HG03575 (cell line): ENCODE measurements at regions not wholly inside any gene's neighbourhood (a gene's known extent, or its start where the extent isn't known, plus 50 kb on each side); places are given as distances from the start of the nearest gene placed in this dataset.
"Not testable (repeated sequence)": the region's sequence is repeated elsewhere in the genome, so short reads cannot be mapped to it uniquely, and the experiment has no call there.

Source experiments
- ATAC-seq: cut with Tn5 transposase; IDR thresholded peaks from one replicate; pipeline ENCODE4 v1.9.1; 2021; ENCODE audit not compliant: unreplicated experiment, insufficient number of reproducible peaks, low FRiP score; ENCODE audit errors: extremely low read depth

GRCh38 chr1:193408782-193409293 is 222.4 kb upstream of the B3GALT2 start:
- no peak for ATAC-seq

GRCh38 chr1:193406901-193407300 is 220.5 kb upstream of the B3GALT2 start:
- ATAC-seq, result no peak

GRCh38 chr1:193404236-193404635 is 217.8 kb upstream of the B3GALT2 start:
- no peak for ATAC-seq

DNA sequence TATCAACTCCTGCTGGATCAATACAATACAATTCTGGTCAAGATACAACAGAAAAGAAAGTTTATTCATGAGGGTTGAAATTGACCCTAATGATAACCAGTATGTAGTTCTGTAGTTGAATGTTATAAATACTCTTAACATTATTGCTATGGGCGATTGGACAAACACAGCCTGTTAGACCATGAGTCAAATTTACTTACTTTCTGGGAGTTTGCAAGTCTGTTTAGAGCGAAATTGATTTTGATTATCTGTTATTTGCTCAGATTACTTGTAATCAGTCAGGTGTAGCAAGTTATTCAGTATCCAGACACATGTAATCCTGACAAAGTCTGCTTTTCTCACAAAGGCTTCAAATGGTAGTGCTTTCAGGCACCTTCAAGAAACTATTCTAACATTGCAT is 216.6 kb upstream of the B3GALT2 start:
- no peak for ATAC-seq

DNA sequence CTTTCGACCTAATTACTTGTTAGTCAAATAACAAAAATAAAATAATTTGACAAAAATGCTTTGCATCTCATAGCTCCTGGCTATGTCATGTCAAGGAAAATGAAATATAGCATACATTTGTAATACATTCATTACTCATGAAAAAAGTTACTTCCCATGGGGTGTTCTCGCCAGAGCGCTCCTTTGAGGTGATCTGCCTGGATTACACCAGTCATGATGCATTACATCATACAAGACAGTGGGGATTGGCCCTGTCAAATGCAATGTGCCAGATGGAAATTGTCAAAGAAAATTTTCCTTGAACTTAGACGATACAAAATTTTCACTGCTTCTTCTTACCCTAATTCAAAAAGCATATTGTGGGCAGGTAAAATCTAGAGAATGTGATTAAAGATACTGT is 215.6 kb upstream of the B3GALT2 start:
- no peak for ATAC-seq

GRCh38 chr1:193394336-193394735 is 207.9 kb upstream of the B3GALT2 start:
- no peak for ATAC-seq

DNA sequence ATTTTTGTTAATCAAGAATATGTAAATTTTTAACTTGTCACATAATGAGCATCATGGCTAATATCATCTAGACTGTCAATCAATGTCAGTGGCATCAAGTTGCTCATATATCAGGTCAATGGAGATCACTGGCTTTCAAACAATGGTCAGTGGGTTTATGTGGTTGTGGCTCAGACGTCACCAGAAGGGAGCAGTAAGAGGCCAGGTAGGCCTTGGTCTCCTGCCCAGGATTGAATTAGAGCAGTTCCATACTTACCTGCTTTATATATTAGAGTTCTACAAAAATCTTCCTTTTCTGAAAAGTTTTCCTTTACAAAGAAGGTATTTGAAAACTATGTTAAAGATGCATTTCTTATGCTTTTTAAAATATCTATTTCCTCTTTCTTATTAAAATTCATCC is 206.3 kb upstream of the B3GALT2 start:
- no peak for ATAC-seq

GRCh38 chr1:193388683-193389082 is 202.3 kb upstream of the B3GALT2 start:
- ATAC-seq, result no peak

DNA sequence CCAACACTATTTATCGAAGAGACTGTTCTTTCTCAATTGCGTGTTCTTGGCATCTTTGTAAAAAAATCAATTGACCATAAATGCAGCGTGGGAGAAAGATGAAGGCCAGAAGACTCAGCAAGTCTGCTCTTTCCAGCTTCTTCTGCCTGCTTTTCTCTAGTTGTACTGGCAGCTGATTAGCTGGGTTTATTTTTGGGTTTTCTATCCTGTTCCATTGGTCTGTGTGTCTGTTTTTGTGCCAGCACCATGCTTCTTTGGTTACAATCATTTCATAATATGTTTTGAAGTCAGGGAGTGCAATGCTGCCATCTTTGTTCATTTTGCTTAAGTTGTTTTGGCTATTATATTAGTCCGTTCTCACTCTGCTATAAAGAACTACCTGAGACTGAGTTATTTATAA is 201.8 kb upstream of the B3GALT2 start:
- ATAC-seq, result no peak

- ATAC-seq, result no peak
Observed at GRCh38 chr1:193387406-193387805, 201.0 kb upstream of the B3GALT2 start.

- ATAC-seq, result not testable (repeated sequence)
Observed at GRCh38 chr1:193378451-193378850, 192.0 kb upstream of the B3GALT2 start.

DNA sequence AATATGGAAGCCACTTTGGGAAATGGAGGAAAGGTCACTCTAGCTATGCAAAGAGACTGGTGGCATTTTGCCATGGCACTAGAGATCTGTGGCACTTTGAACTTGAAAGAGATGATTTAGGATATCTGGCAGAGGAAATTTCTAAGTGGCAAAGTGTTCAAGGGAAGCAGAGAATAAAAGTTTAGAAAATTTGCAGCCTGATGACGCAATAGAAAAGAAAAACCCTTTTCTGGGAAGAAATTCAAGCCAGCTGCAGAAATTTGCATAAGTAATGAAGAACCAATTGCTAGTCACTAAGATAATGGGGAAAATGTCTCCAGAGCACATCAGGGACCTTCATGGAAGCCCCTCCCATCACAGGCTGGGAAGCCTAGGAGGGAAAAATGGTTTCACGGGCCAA is 191.1 kb upstream of the B3GALT2 start:
- ATAC-seq, result no peak

- ATAC-seq, result no peak
Observed at GRCh38 chr1:193372553-193372952, 186.1 kb upstream of the B3GALT2 start.

DNA sequence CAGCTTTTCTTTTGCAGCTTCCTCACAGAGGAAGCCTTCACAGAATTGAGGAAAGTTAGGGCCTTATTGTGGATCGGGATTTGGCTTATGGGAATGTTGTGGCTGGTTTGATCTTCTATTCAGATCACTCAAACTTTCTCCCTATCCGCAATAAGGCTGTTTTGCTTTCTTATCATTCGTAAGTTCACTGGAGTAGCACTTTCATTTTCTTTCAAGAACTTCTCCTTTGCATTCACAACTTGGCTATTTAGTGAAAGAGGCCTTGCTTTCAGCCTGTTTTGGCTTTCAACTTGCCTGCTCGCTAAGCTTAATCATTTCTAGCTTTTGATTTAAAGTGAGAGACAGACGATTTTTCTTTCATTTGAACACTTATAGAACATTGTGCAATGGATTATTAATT is 181.9 kb upstream of the B3GALT2 start:
- ATAC-seq, result peak; percentile 74

- no peak for ATAC-seq
Observed at GRCh38 chr1:193367863-193368262, 181.4 kb upstream of the B3GALT2 start.

- no peak for ATAC-seq
Observed at GRCh38 chr1:193366764-193367507, 180.5 kb upstream of the B3GALT2 start.

DNA sequence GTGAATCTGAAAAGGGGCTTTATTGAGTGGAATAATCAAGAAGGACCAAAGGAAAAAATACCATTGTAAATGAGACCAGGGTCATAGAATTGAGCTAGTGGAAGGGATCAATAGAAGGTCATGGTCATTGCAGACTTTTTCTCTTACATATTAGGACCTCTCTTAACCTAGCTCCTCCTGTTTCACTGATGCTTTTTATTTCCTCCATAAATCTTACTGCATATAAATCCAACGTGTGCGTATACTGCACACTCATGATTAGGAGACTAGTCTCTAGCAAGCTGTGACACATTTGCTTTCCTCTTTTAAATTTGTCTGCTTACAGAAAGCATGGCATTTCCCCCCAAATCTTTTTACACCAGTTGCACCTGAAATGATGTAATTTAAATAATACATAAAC is 179.6 kb upstream of the B3GALT2 start:
- ATAC-seq, result no peak

- ATAC-seq, result no peak
Observed at GRCh38 chr1:193359631-193360030, 173.2 kb upstream of the B3GALT2 start.

GRCh38 chr1:193358419-193358818 is 172.0 kb upstream of the B3GALT2 start:
- ATAC-seq, result no peak

- no peak for ATAC-seq
Observed at GRCh38 chr1:193356249-193356648, 169.8 kb upstream of the B3GALT2 start.

DNA sequence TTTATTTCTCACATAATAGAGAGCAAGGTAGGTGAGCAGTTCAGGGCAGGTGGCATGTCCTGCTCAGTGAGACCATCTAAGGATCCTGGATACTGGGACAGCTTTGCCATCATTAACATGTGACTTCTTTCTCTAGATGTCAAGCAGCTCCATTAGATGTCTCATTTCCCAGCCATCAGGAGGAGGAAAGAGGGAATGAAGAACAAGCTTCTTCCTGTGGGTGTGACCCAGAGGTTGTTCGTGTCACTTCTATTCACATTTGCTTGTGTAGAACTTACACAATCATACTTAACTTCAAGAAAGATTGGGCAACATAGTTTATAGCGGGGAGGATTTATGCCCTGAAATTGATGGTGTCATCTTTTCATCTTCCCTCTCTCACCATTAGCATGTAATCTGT is 169.2 kb upstream of the B3GALT2 start:
- ATAC-seq, result no peak
